ENCODE measurements at regions not wholly inside any gene's neighbourhood (a gene's known extent, or its start where the extent isn't known, plus 50 kb on each side); places are given as distances from the start of the nearest gene placed in this dataset.
A peak's percentile ranks its signal among the peaks of the same experiment; 100 is the strongest.

DNA sequence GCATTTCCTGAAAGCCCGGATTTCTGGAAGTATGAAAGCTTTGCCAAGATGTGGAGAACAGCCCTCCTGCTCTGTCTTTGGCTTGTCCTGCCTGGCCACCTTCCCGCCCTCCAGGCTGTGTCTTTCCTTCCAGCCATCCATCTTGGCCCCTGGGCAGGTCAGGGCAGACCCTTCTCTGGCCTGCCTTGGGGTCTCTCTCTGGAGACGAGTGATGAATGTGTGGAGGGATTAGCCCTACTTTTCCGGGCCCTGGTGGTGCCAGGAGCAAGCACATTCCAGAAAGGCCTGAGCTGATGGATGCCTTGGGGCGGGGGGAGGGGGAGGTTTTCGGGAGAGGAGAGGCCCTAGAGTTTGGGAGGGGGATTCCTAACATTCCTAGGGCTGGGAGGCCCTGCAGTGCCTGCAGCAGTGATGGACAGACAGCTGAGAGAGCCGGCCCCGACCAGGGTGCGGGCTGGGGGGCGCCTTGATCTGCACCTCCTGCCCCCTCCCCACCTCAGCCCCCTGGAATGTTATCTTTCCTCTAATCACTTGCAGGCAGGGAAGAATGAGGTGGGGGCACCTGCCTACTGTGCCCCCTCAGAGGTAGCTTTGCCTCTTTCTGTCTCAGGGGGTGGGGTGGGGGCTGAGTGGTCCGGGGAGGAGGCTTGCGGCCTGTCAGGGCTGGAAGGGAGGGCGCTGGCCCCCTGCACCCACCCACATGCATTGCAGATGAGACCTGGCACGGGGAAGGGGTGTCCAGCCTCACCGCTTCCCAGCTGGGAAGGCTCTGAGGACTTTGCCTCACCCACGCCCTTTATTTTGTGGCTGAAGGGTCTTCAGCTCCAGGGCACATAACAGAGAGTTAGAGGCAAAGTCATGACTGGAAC lies 156.2 kb downstream of the DDX1 start:
- DNase-seq (ENCODE audit: low spot score): peak; percentile 58
- intact Hi-C loops (cut with DNase I): loop anchor here (5.0 kb wide), 1 partner anchor 106 kb away; no protein-coding TSS in a partner anchor

- intact Hi-C loops (cut with DNase I): loop anchor here (5.0 kb wide), 1 partner anchor 107 kb away; no protein-coding TSS in a partner anchor
- peak; percentile 57 for DNase-seq (ENCODE audit: low spot score)
These were observed 157.2 kb downstream of the DDX1 start for GRCh38 chr2:15748736-15749323.

DNA sequence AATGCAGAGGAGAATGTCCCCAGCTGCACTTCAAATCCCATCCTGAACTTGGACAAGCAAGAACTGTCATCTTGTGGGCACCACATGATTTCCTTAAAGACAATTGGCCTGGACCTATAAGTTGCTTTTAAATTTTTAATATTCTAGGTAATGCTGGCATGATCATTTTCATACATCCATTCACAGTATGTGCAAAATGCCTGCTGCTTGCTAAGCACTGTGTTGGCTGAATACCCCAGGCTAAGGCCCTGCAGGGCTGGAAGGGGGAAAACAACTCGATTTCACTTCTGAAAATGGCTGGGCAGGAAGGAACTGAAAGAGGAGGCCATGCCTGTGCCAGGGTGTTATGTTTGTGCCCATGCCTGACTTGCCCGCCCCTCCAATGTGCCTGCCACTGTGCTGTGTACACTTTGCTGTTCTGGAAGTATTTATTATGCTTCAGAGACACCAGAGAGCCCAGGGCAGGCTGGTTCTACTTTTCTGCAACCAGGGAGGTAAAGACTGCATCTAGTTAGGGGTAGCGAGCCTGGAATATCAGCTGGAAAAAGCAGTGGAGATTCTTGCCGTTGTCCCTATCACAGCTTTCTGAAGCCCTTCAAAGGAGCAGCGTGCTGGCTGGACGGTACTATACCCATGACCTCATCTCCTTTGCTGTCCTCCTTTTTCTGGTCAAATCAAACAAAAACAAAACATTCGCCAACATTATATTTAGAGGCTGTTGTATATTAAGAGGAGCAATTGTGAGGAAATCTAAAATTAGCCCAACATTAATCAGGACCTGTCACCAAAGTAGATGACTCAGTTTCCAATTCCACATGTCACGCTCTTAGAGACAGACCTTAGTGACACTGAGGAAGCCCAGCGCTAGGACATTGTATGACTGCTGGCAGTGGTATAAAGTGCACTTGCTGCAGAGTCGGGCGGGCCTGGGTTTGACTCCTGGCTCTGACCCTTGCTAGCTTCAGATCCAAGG lies 158.1 kb downstream of the DDX1 start:
- intact Hi-C loops (cut with DNase I): loop anchor here (5.0 kb wide), 1 partner anchor 107 kb away; no protein-coding TSS in a partner anchor
- peak; percentile 44 for DNase-seq (ENCODE audit: low spot score)

- intact Hi-C loops (cut with DNase I): no loop called here
- DNase-seq (ENCODE audit: low spot score): no peak
These were observed 158.8 kb downstream of the DDX1 start for GRCh38 chr2:15750433-15750814.

- intact Hi-C loops (cut with DNase I): no loop called here
- peak; percentile 68 for DNase-seq (ENCODE audit: low spot score)
These were observed 159.2 kb downstream of the DDX1 start for GRCh38 chr2:15750822-15751329.

DNA sequence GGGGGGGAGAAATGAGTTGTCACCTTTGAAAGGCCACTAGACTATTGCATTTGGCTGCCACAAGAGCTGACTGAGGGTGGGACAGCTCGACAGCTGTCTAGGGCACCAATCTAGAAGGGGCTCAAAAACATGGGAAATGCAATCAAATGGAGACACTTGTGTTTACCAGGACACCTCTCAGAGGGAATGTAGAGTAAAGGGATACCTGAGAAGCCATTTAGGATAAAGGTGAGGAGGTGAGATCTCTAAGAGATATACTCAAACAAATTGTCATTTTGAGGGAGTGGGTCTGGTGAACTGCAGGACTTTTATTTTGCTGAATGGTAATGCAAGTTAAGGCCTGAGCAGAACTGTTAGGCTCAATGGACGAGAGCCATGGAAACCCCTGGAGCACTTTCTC lies 159.8 kb downstream of the DDX1 start:
- no peak for DNase-seq (ENCODE audit: low spot score)

DNA sequence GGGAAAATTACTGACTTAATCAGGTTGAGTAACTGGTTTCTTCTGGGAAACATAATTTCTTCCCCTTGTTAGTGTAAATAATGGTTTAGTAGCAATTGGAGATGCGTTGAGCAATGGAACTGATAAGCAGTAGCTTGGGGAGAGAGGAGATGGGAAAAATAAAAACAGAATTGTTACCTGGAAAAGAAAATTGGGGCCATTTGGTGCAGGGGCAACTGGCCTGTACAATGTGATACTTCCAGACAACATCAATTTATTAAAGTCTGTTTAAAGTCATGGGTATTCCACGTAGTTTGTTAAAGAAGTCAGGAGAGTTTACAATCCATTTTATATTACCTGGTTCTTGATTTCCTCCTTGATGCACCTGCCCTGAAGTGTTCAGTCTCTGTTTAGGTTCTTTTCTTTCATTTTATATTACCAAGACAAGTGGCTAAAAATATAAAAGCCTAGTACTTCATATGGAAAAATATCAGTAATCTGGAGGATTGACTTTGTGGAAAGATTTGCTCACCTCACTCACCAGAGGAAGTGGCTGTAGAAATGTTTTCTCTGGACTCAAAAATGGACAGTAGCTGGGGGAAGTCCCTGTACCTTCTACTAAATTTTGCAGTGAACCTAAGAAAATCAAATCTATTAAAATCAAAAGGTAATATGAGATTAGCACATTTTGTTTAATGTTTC lies 161.0 kb downstream of the DDX1 start:
- no peak for DNase-seq (ENCODE audit: low spot score)
- intact Hi-C loops (cut with DNase I): no loop called here

More for the DNA sequence above, 159.8 kb downstream of the DDX1 start:
- intact Hi-C loops (cut with DNase I): no loop called here

DNA sequence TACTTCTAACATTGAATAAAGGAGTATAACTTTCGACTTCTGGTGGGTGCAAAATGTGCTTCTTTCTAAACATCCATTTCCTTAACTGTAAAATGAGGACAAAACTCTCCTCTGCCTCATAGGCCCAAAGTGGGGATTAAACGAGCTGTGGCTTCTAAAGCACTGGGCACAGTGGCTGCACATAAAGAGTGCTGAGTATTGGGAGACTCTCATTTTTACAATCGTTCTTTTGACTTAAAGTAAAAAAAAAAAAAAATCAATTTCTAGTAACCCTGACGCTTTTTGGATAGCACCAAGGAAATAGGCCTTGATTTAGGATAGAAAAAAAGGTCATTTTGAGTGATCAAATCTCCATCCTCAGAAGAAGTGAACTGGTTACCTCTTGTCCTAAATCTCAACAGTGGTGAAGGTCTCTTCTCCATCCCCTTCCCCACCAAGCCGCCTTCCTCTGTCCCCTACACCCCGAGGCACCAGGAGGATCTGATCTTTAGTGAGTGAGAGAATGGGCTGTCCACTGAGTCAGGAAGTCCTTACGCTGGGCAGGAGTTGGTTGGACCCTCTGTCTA lies 161.6 kb downstream of the DDX1 start:
- intact Hi-C loops (cut with DNase I): no loop called here
- no peak for DNase-seq (ENCODE audit: low spot score)

- intact Hi-C loops (cut with DNase I): no loop called here
- no peak for DNase-seq (ENCODE audit: low spot score)
These were observed 162.4 kb downstream of the DDX1 start for GRCh38 chr2:15753811-15754702.

DNA sequence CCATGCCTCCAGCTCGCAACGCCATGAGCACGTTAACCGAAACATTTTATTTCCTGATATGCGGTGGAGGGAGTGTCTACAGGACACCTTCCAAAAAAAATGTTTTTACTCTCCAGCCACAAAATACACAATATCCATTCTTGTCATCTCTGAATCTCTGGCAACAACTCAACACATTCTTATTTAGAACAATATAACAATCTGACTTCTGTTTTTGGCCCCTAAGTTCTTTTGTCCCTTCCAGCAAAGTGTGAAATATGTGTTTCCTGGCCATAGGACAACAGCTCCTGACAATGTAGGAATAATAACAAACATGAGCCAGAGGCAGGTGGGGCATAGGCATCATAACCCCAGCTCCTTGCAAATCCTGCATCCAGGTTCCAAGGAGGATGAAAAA lies 163.0 kb downstream of the DDX1 start:
- DNase-seq (ENCODE audit: low spot score): no peak
- intact Hi-C loops (cut with DNase I): no loop called here

DNA sequence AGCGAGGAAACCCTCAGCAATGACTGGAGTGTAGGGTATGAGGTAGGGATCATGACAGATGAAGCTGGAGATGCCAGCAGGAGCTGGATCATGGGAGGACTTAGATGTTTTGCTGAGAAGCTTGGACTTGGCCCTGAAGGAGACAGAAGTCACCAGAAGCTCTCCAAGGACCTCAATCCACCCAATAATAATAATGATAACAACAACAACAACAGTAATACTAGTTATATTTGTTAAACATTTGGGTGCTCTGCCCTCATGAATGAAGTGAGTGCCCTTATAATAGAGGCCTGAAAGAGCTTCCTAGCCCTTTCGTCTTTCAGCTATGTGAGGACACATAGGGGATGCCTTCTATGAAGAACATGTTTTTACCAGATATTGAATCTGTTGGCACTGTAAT lies 163.9 kb downstream of the DDX1 start:
- intact Hi-C loops (cut with DNase I): no loop called here
- no peak for DNase-seq (ENCODE audit: low spot score)

DNA sequence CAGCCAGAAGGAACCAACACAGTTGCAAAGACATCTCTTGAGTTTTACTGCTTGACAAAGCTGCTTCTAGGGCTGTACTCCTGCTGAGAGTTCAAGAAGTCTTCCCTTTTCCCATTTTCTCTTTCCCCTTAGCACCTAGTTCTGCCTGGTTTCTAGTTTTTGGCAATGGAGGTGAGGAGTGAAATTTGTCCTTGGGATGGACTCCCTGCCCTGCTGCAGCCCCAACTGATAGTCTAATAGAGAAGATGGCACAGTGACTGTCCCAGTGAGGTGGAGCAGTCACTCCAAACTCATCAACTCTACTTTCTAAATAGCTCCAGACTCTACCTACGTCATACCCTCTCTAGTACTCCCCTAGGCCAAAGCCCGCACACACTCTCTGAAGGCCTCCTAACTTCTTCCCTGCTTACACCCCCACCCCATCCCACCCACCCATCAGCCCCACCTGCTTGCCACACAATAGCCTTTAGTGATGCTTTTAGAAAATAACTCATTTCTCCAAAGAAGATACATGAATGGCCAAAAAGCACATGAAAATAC lies 164.4 kb downstream of the DDX1 start:
- intact Hi-C loops (cut with DNase I): no loop called here
- DNase-seq (ENCODE audit: low spot score): no peak

DNA sequence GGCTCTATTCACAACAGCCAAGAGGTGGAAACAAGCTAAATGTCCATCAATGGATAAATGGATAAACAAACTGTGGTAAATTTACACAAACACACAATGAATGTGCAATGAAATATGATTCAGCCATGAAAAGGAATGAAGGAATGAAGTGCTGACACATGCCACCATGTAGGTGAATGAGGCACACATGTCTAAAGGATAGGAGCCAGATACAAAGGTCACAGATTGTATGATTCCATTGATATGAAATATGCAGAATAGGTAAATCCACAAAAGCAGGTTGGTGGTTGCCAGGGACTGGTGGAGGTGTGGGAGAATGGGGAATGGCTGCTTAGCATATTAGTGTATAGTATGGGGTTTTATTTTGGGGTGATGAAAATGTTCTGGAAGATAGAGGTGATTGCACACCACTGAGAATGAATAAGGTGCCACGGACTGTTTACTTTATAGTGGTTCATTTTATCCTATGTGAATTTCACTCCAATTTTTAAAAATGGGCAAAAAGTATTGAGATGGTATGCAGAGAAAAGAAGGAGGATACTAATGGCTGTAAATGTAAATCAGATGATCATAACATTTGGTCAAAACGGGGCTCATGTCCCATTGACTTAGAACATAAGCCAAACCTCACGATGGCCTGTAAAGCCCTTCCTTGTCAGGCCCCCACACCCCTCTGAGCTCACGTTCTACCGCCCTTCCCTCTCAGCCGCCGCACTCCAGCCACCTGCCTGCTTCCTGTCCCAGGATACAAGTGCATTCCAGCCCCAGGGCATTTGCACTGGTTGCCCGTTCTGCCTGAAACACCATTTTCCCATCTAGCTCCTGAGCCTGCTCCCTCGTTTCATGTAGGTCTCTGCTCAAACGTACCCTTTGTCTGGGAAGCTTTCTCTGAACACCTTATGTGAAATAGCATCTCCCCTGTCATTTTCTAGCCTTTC lies 165.5 kb downstream of the DDX1 start:
- no peak for DNase-seq (ENCODE audit: low spot score)
- intact Hi-C loops (cut with DNase I): no loop called here

GRCh38 chr2:15757820-15758586 lies 166.3 kb downstream of the DDX1 start:
- DNase-seq (ENCODE audit: low spot score): no peak
- intact Hi-C loops (cut with DNase I): no loop called here

DNA sequence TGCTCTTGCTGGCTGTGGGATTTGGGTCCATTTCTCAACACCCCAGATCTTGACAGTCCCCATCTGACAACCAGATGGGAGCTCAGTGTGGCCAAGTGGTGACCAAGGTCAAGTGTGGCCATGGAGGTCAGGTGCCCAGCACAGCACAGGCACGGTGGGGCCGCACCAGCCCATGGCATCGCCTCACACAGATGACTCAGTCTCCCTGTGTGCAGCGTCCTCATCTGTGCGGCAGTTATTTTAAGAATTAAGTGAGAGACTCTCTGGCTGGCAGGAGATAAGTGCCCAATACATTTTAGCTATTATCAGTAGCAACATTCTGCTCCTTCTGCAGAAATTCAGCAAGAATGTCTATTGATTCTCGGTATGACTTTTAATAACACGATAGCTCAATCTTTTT lies 167.2 kb downstream of the DDX1 start:
- DNase-seq (ENCODE audit: low spot score): no peak
- intact Hi-C loops (cut with DNase I): no loop called here

DNA sequence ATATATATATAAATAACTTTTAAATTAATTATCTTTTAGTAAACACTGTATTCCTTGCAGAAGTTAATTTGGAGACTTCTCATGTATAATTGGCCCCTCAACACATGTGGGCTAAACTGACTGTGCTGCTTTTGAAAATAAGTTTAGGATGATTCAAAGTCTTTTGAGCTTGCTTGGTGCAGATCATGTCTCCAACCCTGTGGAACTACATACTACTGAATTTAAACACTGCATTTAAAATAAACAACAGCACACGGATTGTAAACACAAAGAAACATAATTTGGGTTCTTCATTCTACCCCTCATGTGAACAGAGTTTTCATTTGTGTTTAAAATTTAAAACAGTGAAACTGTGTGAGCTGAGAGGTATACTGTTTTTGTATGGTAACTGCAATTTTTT lies 167.7 kb downstream of the DDX1 start:
- intact Hi-C loops (cut with DNase I): no loop called here

More for the DNA sequence above, 167.7 kb downstream of the DDX1 start:
- DNase-seq (ENCODE audit: low spot score): no peak

All from cardiac septum (tissue), 1 donor.